Spinal cord (tissue), 9 donors: ENCODE measurements at regions not wholly inside any gene's neighbourhood (a gene's known extent, or its start where the extent isn't known, plus 50 kb on each side); places are given as distances from the start of the nearest gene placed in this dataset.
A peak's percentile ranks its signal among the peaks of the same experiment; 100 is the strongest.

Experiments
- DNase-seq, 6 donors: peaks; one replicate each; pipeline versions ENCODE4 v3.0.0 to v3.0.0-alpha.2; 2013 to 2015; ENCODE audit warnings: low spot score in 6 of 6, low read depth in 4 of 6
- H3K27ac ChIP-seq: one replicate; pipeline ENCODE4 v1.5.1; 2013; ENCODE audit warnings: low read depth, low read length, control low read depth
- H3K27me3 ChIP-seq: one replicate; pipeline ENCODE4 v1.6.1; 2013; ENCODE audit warnings: low read length; ENCODE audit not compliant: control insufficient read depth, insufficient read depth
- H3K36me3 ChIP-seq: one replicate; pipeline ENCODE4 v1.6.1; 2013; ENCODE audit warnings: low read length; ENCODE audit not compliant: control insufficient read depth, insufficient read depth
- H3K4me1 ChIP-seq: one replicate; pipeline ENCODE4 v1.6.1; 2013; ENCODE audit warnings: low read length; ENCODE audit not compliant: control insufficient read depth, insufficient read depth
- H3K4me3 ChIP-seq: one replicate; pipeline ENCODE4 v1.5.1; 2013; ENCODE audit warnings: low read depth, low read length, control low read depth
- H3K9me3 ChIP-seq: one replicate; pipeline ENCODE4 v1.6.1; 2013; ENCODE audit warnings: low read length; ENCODE audit not compliant: control insufficient read depth, insufficient read depth
- WGBS: methylation state at CpG from one replicate; pipeline ENCODE4 v1.1.5; 2013; ENCODE audit warnings: missing lambda C conversion rate; ENCODE audit not compliant: insufficient coverage; 5-methylcytosine and 5-hydroxymethylcytosine counted together
- donor health status: healthy.

DNA sequence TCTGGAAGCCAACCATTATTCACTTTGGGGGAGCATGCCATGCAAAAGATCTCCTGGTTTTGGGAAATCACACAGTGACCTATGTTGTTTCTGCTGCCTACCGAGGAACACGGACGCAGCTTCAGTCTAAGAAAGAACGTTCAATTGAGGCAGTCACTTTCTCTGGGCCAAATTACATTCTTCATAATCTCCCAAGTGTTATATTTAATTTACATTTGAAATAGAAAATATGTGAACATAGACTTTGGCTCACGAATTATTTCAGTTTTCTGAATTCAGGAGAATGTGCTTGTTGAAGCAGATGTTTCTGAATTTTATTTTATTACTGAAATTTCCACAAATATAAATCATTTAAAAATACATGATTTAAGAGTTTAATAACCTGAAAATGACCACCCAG, 93.6 kb upstream of the KCNJ16 start:
- H3K27me3 ChIP-seq: no peaks in the 10 kb centered on the region
- H3K36me3 ChIP-seq: no peaks in the 10 kb centered on the region
- no peak overlapping the region for H3K27ac ChIP-seq
- no CpG with 5 or more reads among the region's 5 CpGs for WGBS
- no peaks in the 10 kb centered on the region for H3K9me3 ChIP-seq
- no peak overlapping the region for H3K4me3 ChIP-seq
- peak in 1 of 6 donors; percentile 20 for DNase-seq
- no peaks in the 10 kb centered on the region for H3K4me1 ChIP-seq

DNA sequence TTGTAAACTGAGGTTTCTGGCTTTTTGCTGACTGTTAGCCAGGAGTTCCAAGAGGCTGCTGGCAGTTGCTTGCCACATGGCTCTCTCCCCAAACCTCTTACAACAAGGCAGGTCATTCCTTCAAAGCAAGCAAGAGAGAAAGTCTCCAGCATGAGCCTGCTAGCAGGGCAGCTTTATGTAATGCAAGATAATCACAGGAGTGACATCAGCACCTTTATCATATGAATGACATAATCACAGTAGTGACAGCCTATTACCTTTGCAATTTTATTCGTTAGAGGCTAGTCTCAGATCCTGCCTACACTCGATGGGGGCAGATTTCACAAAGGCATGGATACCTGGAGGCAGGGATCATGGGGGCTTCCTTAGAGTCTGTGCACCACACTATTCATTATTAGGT, 79.5 kb upstream of the KCNJ16 start:
- H3K9me3 ChIP-seq: no peaks in the 10 kb centered on the region
- no peaks in the 10 kb centered on the region for H3K27me3 ChIP-seq
- H3K27ac ChIP-seq: no peak overlapping the region
- WGBS: no CpG with 5 or more reads among the region's 2 CpGs
- no peaks in the 10 kb centered on the region for H3K36me3 ChIP-seq
- DNase-seq: no peak
- H3K4me3 ChIP-seq: no peak overlapping the region
- H3K4me1 ChIP-seq: no peaks in the 10 kb centered on the region

DNA sequence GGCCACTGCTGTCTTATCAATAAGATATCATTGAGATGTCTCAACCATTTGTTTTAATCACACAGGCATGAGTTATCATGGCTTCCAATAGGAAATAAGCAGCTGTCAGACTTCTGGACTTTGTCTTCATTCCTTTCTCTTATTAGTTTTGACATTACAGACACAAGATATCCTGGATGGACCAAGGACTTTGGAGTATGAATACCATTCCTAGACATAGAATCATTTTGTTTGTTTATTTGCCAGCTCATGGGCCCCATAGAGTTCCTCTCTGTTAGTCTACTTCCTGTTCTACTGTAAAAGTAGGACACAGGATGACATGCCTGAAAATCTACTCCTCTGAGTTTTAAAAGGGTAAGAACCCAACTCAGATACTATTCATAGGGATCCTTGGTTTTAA, 77.7 kb upstream of the KCNJ16 start:
- H3K4me1 ChIP-seq: no peaks in the 10 kb centered on the region
- H3K36me3 ChIP-seq: no peaks in the 10 kb centered on the region
- H3K27ac ChIP-seq: no peak overlapping the region
- no peaks in the 10 kb centered on the region for H3K27me3 ChIP-seq
- no peak for DNase-seq
- H3K9me3 ChIP-seq: no peaks in the 10 kb centered on the region
- H3K4me3 ChIP-seq: no peak overlapping the region

DNA sequence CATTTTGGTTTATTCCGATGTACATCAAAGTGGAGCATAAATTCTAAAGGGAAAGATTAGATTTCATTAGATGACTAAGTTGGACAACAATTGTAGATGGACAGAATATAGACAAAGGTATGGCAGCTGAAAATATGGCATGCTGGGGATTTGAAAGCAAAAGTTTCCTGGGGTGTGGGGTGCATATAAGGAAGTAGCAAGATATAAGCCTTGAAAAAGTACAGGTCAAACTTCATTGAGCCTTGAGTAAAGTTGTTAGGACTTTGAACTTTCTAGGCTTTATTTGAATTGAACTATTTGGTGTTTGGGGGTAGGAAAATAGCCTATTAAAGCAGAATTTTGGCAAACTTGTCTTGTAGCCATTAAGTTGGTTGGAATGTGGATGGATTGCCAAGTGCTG, 75.8 kb upstream of the KCNJ16 start:
- no peaks in the 10 kb centered on the region for H3K36me3 ChIP-seq
- no peak overlapping the region for H3K27ac ChIP-seq
- WGBS: 100% methylated on average over 1 of the region's 1 CpG
- no peaks in the 10 kb centered on the region for H3K4me1 ChIP-seq
- no peaks in the 10 kb centered on the region for H3K27me3 ChIP-seq
- no peak overlapping the region for H3K4me3 ChIP-seq
- H3K9me3 ChIP-seq: no peaks in the 10 kb centered on the region
- DNase-seq: no peak

DNA sequence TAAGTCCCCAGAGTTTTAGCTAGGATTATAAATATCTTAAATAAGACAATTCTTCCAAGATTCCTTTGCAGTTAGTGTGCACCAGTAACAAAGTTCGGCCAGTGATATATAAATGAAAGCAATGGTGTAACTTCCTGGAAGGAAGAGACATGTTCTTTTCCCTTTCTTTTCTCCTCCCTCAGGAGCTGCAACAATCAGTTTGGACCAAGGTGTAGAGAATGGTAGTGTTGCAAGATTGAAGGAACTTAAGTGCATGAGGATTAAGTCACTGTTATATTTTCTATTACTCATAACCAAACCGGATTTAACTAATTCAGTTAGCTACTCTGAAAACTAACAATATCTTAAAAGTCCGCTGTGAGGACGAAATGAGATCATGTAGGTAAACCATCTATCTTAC, 68.9 kb upstream of the KCNJ16 start:
- no peak overlapping the region for H3K4me3 ChIP-seq
- WGBS: no CpG with 5 or more reads among the region's 4 CpGs
- H3K27me3 ChIP-seq: no peaks in the 10 kb centered on the region

DNA sequence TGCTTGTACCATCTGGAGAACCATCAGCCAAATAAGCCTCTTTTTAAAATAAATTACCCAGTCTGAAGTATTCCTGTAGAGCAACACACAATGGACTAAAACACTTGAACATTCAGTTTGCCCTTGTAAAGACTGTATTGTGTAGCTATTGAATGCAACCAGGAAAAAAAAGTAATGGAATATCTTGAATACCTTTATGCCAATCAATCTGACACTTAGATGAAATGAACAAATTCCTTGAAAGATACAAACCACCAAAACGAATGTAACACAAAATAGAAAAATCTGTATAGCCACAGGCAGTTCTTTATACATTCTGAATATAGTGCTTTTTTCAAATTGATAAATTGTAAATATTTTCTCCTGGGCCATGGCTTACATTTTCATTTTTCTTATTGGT, 63.3 kb upstream of the KCNJ16 start:
- peak in 1 of 6 donors; percentile 14 for DNase-seq
- Histone ChIP-seq H3K36me3 (no peaks in the 10 kb centered on the region), H3K27me3 (no peaks in the 10 kb centered on the region), H3K9me3 (no peaks in the 10 kb centered on the region), H3K27ac (no peak overlapping the region), H3K4me3 (no peak overlapping the region), H3K4me1 (no peaks in the 10 kb centered on the region)
- no CpG with 5 or more reads among the region's 1 CpG for WGBS

More for the DNA sequence above, 68.9 kb upstream of the KCNJ16 start:
- DNase-seq: no peak
- H3K27ac ChIP-seq: no peak overlapping the region
- H3K9me3 ChIP-seq: no peaks in the 10 kb centered on the region
- H3K36me3 ChIP-seq: no peaks in the 10 kb centered on the region
- no peaks in the 10 kb centered on the region for H3K4me1 ChIP-seq

DNA sequence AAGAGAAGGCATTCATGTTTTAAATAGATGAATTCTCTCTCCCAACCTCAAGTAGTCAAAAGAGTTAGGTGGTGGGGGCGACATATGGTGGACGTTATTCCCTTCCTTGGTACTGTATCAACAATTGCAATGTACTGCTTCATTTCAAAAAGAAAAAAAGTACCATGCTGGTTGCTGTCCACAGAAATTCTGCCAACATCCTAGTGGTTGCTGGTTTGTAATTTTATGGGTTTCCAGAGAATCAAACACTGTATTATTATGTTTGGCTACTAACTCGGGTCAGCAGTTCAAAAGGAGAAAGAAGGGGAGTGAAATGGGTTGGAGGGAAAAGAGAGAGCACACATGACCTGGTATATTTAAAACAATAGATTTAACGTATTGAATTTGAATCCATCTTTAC, 61.1 kb upstream of the KCNJ16 start:
- Histone ChIP-seq H3K4me3 (no peak overlapping the region), H3K27me3 (no peaks in the 10 kb centered on the region), H3K9me3 (no peaks in the 10 kb centered on the region), H3K36me3 (no peaks in the 10 kb centered on the region), H3K27ac (no peak overlapping the region), H3K4me1 (no peaks in the 10 kb centered on the region)
- DNase-seq: peak in 1 of 6 donors; percentile 25
- no CpG with 5 or more reads among the region's 4 CpGs for WGBS

DNA sequence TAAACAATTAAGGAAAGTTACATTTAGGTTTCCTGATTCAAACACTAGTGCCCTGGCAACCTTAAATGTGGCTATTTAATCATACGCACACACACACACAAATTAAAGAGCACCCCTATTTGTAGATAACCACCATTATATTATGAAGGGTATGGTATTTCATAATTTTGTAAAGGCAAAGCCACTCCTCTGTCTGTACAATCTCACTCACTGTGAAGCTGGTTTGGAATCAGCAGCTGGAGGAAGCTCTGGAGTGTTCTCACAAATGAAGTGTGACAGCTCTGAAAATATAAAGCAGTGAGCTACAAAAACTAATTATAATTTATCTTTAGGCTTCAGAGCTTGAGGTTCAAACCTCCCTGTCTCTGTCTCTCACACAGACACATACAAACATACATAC, 57.9 kb upstream of the KCNJ16 start:
- no peak overlapping the region for H3K4me3 ChIP-seq
- H3K9me3 ChIP-seq: no peaks in the 10 kb centered on the region
- no CpG with 5 or more reads among the region's 1 CpG for WGBS
- H3K4me1 ChIP-seq: no peaks in the 10 kb centered on the region
- no peaks in the 10 kb centered on the region for H3K27me3 ChIP-seq
- no peak overlapping the region for H3K27ac ChIP-seq
- DNase-seq: no peak
- no peaks in the 10 kb centered on the region for H3K36me3 ChIP-seq

DNA sequence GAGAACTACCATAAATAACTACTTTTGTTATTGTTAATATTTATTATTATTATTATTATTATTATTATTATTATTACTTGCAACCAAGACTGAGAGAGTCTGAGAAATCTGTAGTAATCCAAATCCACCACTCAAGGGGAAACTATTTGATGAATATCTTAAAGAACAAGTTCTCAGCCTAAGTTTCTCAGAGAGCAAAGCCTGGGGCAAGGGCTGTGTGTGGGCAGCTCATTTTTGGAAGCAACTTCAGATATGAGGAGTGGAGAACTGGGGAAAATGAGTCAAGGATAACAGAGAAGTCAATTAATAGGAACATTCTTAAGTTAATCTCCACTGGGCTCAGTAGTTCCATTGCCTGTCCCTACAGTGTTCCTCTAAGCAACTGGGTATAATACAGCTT, 57.1 kb upstream of the KCNJ16 start:
- Histone ChIP-seq H3K27ac (no peak overlapping the region), H3K4me3 (no peak overlapping the region), H3K9me3 (no peaks in the 10 kb centered on the region), H3K27me3 (no peaks in the 10 kb centered on the region), H3K4me1 (no peaks in the 10 kb centered on the region), H3K36me3 (no peaks in the 10 kb centered on the region)
- DNase-seq: no peak

DNA sequence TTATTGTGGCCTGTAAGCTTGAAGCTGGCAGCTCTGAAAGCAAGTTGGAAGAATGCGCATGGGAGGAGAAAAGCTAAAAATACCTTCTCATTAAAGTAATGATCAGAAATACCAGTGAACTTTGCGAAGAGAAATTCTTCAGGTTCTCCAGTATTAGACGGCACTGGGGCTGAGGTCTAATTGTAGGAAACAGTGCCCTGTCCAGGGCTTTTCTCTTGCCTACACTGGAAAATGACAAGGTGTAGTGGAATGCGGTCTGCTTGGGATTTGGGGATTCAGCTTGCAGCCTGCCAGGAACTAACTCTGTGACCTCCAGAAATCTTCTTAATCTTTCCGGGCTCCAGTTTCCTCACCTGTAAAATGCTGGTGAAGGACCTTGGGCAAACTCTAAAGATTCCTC, 53.3 kb upstream of the KCNJ16 start:
- no peaks in the 10 kb centered on the region for H3K4me1 ChIP-seq
- 100% methylated on average over 3 of the region's 5 CpGs for WGBS
- no peaks in the 10 kb centered on the region for H3K27me3 ChIP-seq
- H3K9me3 ChIP-seq: no peaks in the 10 kb centered on the region
- no peaks in the 10 kb centered on the region for H3K36me3 ChIP-seq
- H3K27ac ChIP-seq: no peak overlapping the region
- no peak for DNase-seq
- H3K4me3 ChIP-seq: no peak overlapping the region

DNA sequence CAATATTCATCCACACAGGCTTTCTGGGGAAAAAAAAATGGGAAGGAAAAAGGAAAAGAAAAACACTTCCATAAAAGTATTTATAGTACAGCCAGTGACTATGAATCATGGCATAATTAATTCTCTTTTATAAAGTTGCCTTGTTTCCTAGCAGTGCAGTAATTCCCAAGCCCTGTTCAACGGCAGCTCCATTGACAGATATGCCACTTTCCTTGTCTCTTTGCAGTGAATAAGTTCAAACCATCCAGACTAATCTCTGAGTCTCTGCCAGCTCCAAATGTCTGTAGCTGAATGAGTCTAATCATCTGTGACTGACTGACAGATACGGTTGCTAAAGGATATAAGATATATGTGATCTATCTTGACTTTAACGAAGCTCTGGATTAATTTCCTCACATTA, 52.9 kb upstream of the KCNJ16 start:
- WGBS: no CpG with 5 or more reads among the region's 3 CpGs
- no peak overlapping the region for H3K27ac ChIP-seq
- no peaks in the 10 kb centered on the region for H3K36me3 ChIP-seq
- H3K4me1 ChIP-seq: no peaks in the 10 kb centered on the region
- no peak overlapping the region for H3K4me3 ChIP-seq
- H3K27me3 ChIP-seq: no peaks in the 10 kb centered on the region
- H3K9me3 ChIP-seq: no peaks in the 10 kb centered on the region
- DNase-seq: peak in 2 of 6 donors; percentile 29 to 55
